Ishikawa (cell line): ENCODE measurements at regions not wholly inside any gene's neighbourhood (a gene's known extent, or its start where the extent isn't known, plus 50 kb on each side); places are given as distances from the start of the nearest gene placed in this dataset.

Source experiments
- CEBPB ChIP-seq: IDR thresholded peaks from 2 replicates; pipeline ENCODE4 v1.6.1; 2012
- CREB1 ChIP-seq: IDR thresholded peaks from 2 replicates; pipeline ENCODE4 v1.6.1; 2012; ENCODE audit warnings: low read depth
- EGR1 ChIP-seq: IDR thresholded peaks from 2 replicates; pipeline ENCODE4 v1.6.1; 2012
- EP300 ChIP-seq: IDR thresholded peaks from 2 replicates; pipeline ENCODE4 v1.6.1; 2012; ENCODE audit warnings: borderline replicate concordance
- MAX ChIP-seq: IDR thresholded peaks from 2 replicates; pipeline ENCODE4 v1.6.1; 2012
- NFIC ChIP-seq: IDR thresholded peaks from 2 replicates; pipeline ENCODE4 v1.6.1; 2012
- RAD21 ChIP-seq: IDR thresholded peaks from 2 replicates; pipeline ENCODE4 v1.6.1; 2012; ENCODE audit warnings: low read depth
- REST ChIP-seq: IDR thresholded peaks from 2 replicates; pipeline ENCODE4 v1.6.1; 2012; ENCODE audit warnings: low read depth, mild to moderate bottlenecking
- TAF1 ChIP-seq: IDR thresholded peaks from 2 replicates; pipeline ENCODE4 v1.6.1; 2012; ENCODE audit warnings: low read depth, mild to moderate bottlenecking
- TCF12 ChIP-seq: IDR thresholded peaks from 2 replicates; pipeline ENCODE4 v1.6.1; 2012; ENCODE audit warnings: low read depth
- TEAD4 ChIP-seq: IDR thresholded peaks from 2 replicates; pipeline ENCODE4 v1.6.1; 2012
- YY1 ChIP-seq: IDR thresholded peaks from 2 replicates; pipeline ENCODE4 v1.6.1; 2012; ENCODE audit warnings: low read depth
- ZBTB7A ChIP-seq: IDR thresholded peaks from 2 replicates; pipeline ENCODE4 v1.6.1; 2012; ENCODE audit warnings: low read depth
- TF ChIP-seq, protein P1 (sequence below): IDR thresholded peaks from 2 replicates; pipeline ENCODE4 v1.6.1; 2012

GRCh38 chrX:9249051-9249846 is 215.3 kb upstream of the FAM9B start:
- TF ChIP-seq NFIC: no peak
- no peak for TF ChIP-seq EP300
- TF ChIP-seq RAD21: no peak
- TF ChIP-seq MAX: no peak
- no peak for TF ChIP-seq YY1
- no peak for TF ChIP-seq TEAD4
- TF ChIP-seq EGR1: no peak
- TF ChIP-seq TCF12: no peak
- no peak for TF ChIP-seq REST
- no peak for TF ChIP-seq CREB1
- TF ChIP-seq CEBPB: no peak
- TF ChIP-seq, protein P1, sequence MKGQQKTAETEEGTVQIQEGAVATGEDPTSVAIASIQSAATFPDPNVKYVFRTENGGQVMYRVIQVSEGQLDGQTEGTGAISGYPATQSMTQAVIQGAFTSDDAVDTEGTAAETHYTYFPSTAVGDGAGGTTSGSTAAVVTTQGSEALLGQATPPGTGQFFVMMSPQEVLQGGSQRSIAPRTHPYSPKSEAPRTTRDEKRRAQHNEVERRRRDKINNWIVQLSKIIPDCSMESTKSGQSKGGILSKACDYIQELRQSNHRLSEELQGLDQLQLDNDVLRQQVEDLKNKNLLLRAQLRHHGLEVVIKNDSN: no peak
- no peak for TF ChIP-seq ZBTB7A
- no peak for TF ChIP-seq TAF1
